ENCODE measurements at regions not wholly inside any gene's neighbourhood (a gene's known extent, or its start where the extent isn't known, plus 50 kb on each side); places are given as distances from the start of the nearest gene placed in this dataset.

- TF ChIP-seq CTCF (IDR thresholded peaks at IDR 0.05): no peak
- Histone ChIP-seq H3K4me1 (peaks cover 0 to 18% (median 0%) of the 10 kb centered on the region in 9 donors), H3K27me3 (peaks cover 0 to 41% (median 22%) of the 10 kb centered on the region in 7 donors), H3K4me3 (no peak overlapping the region), H3K36me3 (no peaks in the 10 kb centered on the region), H3K27ac (no peak overlapping the region), H3K9me3 (peaks cover 0 to 12% (median 0%) of the 10 kb centered on the region in 11 donors)
- WGBS, 2 donors: 76 to 77% methylated on average over 7 of the region's 7 CpGs
- no peak for DNase-seq
- intact Hi-C loops (cut with DNase I): no loop called here
- no peak for ATAC-seq
These were observed 295.5 kb downstream of the RPLP1 start for GRCh38 chr15:69748131-69748530.

GRCh38 chr15:69748576-69749185 is 296.1 kb downstream of the RPLP1 start:
- TF ChIP-seq CTCF (IDR thresholded peaks at IDR 0.05): no peak
- Histone ChIP-seq H3K27me3 (peaks cover 0 to 36% (median 19%) of the 10 kb centered on the region in 7 donors), H3K9me3 (peaks cover 0 to 18% (median 0%) of the 10 kb centered on the region in 11 donors), H3K36me3 (no peaks in the 10 kb centered on the region), H3K4me1 (peaks cover 0 to 18% (median 0%) of the 10 kb centered on the region in 9 donors), H3K4me3 (no peak overlapping the region), H3K27ac (no peak overlapping the region)
- no peak for DNase-seq
- intact Hi-C loops (cut with DNase I): no loop called here
- 65 to 79% methylated on average over 3 of the region's 3 CpGs for WGBS, 2 donors
- ATAC-seq: no peak

GRCh38 chr15:69749274-69749673 is 296.7 kb downstream of the RPLP1 start:
- Histone ChIP-seq H3K36me3 (no peaks in the 10 kb centered on the region), H3K9me3 (peaks cover 0 to 19% (median 0%) of the 10 kb centered on the region in 11 donors), H3K27ac (no peak overlapping the region), H3K27me3 (peaks cover 0 to 34% (median 15%) of the 10 kb centered on the region in 7 donors), H3K4me1 (peaks cover 0 to 17% (median 0%) of the 10 kb centered on the region in 9 donors), H3K4me3 (no peak overlapping the region)
- ATAC-seq (no peak), DNase-seq (no peak)
- TF ChIP-seq CTCF (IDR thresholded peaks at IDR 0.05): no peak
- WGBS, 2 donors: 84 to 92% methylated on average over 4 of the region's 4 CpGs
- intact Hi-C loops (cut with DNase I): no loop called here

- 82 to 87% methylated on average over 2 of the region's 2 CpGs for WGBS, 2 donors
- ATAC-seq: no peak
- H3K27me3 ChIP-seq: peaks cover 0 to 29% (median 15%) of the 10 kb centered on the region in 7 donors
These were observed 297.2 kb downstream of the RPLP1 start for GRCh38 chr15:69749797-69750196.

More at GRCh38 chr15:69749797-69750196, 297.2 kb downstream of the RPLP1 start:
- Histone ChIP-seq H3K36me3 (no peaks in the 10 kb centered on the region), H3K4me1 (peaks cover 0 to 15% (median 0%) of the 10 kb centered on the region in 9 donors), H3K4me3 (no peak overlapping the region), H3K27ac (no peak overlapping the region), H3K9me3 (peaks cover 0 to 19% (median 0%) of the 10 kb centered on the region in 11 donors)
- intact Hi-C loops (cut with DNase I): no loop called here
- DNase-seq: no peak
- TF ChIP-seq CTCF (IDR thresholded peaks at IDR 0.05): peak in 4 of 9 donors; percentile 12 to 37 (median 26)

Data from heart right ventricle (tissue), 16 donors.